Left renal cortex interstitium (tissue), 4 donors: ENCODE measurements at regions not wholly inside any gene's neighbourhood (a gene's known extent, or its start where the extent isn't known, plus 50 kb on each side); places are given as distances from the start of the nearest gene placed in this dataset.

Source experiments
- DNase-seq, 4 donors: peaks; one replicate each; pipeline ENCODE4 v3.0.0-alpha.2; 2013; ENCODE audit warnings: low read depth in 4 of 4, low spot score in 2 of 4, missing footprints in 1 of 4

DNA sequence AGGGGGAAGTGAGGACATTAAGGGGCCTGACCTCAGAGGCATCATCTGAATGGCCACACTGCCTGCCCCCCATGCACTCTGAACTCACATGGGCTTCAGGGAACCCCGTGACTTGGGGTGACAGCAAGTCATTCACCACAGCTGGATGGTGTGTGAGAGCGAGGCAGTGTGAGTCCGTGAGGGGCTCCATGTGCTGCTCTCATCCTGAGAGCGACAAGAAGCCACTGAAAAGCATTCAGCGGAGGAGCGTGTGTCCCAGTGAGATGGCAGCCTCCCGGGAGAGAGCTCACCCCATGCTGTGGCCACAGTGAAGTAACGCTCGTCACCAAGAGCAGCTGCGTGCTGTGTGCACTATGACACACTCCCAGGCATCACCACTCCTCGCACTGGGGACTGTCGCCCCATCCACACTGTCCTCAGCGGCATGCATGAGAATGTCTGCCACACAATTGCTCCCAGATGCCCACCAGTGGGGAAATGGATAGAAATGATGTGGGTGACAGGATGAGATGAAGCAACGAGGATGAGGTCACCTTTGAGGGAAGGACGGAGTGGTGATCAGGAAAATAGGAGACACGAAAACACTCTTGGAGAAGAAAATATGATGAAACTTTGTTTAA is 213.0 kb upstream of the RAB6C start:
- DNase-seq, result no peak

DNA sequence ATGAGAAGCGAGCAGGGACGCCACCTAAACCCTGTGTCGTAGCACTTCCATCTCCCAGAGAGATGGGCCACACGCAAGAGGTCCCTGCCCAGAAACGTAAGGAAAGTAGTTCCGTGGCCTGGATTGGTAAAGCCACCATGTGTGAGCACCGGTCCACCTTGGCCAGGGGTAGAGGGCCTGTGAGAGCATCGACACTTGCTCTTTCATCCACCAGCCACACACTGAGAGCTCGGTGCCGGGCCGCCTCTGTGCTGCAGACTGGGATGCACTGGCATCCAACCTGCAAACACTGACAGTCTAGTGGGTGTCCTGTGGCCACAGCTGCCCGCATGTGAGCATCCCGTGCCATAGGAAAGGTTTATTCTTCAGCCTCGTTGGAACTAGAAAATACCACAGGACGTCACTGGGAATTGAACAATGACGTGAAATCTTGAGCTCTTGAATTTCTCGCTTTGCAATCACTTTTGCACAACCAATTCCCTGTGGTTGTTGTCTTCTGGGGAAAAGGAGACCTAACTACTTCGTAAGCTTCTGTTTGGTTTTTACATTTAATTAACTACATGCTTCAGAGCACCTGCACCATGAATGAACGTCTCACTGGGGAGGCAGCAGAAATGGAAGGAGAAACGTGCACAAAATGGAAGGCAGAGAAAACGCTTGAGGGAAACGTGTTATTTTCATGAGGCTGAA is 212.0 kb upstream of the RAB6C start:
- DNase-seq, result no peak

DNA sequence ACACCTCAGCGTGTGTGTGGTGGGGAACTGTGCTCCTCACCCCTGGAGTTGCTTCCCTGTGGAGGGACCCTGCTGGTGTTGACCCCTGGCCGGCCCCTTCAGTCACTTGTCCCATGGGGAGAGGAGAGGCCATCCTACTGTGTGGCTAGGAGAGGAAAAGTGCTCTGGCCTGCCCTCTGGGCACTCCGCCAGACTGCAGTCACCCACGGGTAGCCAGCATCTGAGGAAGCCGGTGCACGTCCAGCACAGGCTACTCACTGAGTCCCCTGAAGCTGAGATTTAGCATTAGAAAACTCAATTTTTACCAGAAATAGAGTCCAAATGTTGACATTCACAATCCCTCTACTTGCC is 211.5 kb upstream of the RAB6C start:
- no peak for DNase-seq

DNA sequence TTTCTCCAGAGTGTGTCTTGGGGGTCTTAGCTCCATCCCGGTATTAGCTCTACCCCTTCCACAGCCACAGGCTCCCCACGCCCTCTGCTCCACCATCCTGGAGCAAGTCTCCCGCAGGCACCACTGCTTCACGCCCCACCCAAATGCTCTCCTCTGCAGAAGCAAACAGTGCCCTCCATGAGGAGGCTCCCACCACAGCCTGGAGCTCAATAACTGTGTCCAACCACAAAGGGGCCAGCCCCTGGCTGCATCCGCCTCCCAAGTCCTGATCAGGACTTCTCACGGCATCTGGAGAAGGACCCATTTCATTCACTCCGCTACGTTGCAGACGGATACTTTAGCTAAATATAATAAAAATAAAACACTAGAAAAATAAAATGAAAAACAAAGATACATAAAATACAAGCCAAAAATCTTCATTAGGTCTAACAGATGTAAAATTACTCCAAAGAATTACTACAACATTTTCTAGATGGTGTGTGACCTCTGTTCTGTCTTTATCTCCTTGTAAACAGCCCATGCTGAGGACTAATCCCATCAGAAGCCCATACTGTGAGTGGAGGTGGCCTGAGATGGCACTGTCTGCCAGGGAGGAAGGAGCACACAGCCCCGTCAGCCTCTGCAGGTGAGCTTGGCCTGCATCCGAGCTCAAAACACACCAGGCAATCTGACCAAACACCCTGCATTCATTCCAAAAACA is 210.8 kb upstream of the RAB6C start:
- no peak for DNase-seq

DNA sequence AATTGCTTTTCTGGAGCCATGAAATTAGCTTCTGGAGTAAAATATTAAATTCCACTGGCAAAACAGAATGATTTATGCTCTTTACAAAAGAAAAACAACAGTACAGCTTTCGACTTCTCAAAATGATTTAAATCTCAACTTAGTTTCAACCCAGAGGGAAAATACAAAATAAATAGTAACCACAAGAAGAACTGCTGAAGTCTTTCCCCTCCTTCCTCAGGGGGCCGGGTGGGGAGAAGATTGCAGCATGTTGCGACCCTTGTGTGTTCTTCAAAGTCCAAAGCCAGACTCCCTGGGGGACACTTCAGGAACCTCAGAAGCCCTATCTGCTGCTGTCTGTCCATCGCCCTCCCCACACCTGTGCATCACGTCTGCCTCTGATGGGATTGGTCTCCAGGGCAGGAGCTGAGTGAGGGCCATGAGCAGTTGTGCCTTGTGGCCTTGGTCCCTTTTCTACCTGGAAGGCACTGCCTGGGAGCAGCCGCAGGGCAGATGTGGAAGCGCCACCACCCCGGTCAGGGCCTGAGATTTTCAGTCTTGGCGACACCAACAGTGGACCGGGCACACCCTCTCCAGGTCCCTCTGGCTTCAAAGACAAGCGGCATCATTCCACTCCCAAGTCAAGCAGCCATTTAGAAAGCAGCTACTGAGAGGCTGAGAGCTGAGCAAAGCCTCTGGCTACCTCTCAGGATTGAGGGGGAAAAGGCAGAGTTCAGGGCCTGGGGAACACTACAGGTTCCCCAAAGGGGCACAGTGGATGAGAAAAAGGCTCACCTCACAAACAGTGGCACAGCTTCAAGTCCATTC is 210.1 kb upstream of the RAB6C start:
- DNase-seq, result no peak

DNA sequence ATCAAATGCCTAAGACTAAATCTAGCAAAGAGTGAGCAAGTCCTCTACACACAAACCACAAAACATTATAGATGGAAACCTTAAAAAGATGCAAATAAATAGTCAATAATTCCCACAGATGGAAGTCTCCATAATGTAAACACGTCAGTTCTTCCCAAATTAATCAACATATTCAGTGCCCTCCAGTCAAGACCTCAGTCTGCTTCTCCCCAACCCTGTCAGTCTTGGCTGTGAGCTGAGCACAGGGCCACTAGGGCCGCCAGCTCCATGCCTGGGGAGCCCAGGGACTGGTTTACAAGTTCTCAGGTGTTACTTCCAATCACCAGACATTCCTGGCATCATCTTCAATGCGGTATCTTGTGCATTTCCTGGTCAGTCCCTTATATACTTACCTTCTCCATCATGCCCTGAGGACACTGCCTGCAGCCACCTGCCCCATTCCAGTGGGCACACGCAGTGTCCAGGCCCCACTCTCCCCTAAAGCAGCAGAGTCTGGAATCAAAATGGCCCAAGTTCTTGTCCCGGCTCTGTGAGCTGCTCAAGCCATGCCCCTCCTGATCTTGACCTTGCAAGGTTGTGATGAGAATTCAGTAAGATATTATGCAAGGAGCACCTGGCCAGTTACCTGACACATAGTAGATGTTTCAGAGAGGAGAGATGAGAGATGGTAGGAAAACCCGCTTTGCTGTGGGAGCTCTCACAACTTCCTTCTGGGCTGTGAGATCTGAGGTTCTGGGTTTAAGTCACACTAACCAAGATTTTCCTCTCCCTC is 207.9 kb upstream of the RAB6C start:
- no peak for DNase-seq

DNA sequence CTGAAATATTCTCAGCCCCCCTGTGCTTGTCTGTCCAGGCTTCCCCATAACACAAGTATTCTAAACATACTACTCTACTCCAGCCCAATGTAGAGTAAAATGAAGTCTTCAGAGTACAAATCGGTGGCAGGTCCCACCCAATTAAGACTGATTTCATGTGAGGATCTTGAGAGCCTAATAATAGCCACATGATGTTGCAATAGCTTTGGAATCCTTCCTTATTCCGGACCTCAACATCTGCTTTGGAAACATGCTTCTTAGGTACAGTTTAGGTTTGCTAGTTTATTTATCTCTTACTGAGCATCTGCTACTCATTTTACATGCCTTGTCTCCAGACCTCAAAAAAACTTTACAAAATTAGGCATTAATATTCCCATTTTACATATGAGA is 207.3 kb upstream of the RAB6C start:
- DNase-seq, result no peak

DNA sequence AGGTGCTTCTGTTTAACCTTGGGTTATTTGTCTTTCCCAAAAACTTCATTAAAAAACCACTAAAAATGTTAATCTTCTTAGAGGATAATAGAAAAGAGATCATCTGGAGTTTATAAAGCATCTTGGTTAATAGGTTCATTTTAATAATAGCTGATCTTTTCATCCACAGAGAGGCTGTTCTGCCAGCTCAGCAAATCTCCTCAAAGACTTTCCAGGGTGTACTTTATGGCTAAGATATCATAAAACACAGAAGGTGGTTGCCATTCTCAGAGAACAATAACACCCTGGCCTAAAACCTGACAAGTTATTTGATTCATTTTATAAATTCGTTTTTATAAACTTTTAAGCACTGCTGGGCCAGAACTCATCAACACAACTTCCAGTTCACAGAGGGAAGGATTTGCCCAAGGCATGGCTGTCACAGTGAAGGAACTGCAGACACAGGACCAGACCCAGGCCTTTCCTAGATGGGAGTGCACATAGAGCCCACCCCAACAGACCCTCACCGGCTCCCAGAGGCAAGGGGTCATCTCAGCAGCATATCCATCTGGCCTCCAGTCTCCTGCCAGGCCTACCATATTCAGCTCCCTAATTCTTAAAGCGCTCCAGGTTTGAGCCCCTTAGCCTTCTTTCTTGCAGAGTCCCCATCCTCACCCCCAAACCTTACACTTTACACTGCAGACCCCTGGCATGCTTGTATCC is 203.4 kb upstream of the RAB6C start:
- DNase-seq, result no peak

DNA sequence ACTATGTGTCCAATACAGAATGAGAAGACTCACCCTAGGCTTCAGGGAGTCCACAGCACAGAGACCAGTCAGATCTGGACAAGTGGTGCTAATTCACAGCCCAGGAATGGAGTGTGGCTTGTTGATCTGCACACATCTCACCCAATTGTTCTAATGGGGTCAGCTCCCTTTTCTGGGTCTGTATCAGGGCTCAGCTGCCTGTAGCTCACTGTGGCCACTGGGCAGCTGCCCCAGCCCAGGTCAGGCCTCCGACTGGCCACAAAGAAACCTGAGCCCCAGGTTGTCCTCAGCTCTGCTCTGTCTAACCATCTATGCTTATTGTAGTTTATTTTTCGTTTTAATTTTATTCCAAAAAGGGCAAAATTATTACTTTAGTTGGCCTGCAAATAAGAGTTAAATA is 202.3 kb upstream of the RAB6C start:
- DNase-seq, result no peak

DNA sequence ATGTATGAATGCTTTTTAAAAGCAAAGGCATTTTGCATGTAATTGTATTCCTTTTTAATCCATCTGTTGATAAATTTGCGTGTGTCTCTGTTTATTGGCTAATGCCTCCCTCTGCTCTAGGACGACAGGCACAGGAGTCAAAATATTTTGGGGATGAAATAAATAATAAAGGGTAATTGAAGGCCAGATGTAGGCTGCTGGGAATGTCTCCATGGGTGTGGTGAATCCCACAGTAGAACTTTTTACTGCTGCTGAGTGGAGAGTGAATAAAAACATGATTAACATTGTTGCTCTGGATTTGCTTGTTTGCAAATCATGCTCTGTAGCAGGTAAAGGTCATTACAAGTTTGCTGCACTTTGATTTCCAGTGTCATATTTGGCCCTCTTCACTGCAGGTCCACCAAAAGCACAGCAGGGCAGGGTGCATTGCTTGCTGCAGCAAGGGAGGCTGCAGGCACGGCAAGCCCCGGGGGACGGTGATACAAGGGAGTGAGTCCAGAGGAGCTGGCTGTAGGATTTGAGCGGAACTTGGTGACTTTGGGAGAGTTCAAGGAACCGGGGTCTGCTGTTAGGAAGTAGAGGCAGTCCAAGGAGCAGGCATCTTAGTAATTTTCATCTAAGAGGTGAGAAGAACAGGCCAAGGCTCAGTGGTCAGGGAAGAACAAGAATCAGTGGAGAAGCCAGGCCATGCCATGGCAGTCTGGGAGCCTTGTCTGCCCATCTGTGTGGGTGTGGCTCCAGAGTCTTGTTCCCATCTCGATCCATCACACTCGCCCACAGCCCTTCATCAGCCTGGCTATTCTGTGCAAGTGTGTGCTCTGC is 201.5 kb upstream of the RAB6C start:
- no peak for DNase-seq

DNA sequence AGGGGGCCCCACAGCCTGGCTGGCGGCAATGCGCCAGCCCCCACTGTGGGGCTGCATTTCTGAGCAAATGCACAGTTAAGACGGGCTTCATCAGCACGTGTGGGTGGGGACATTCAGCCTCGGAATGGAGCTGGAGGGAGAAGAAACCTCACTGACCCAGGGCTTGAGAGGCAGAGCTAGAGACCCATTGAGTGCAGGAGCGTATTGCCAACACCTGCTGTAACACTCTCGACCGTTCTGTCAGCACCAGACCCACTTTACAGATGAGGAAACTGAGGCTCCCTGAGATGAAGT is 200.9 kb upstream of the RAB6C start:
- DNase-seq, result no peak

DNA sequence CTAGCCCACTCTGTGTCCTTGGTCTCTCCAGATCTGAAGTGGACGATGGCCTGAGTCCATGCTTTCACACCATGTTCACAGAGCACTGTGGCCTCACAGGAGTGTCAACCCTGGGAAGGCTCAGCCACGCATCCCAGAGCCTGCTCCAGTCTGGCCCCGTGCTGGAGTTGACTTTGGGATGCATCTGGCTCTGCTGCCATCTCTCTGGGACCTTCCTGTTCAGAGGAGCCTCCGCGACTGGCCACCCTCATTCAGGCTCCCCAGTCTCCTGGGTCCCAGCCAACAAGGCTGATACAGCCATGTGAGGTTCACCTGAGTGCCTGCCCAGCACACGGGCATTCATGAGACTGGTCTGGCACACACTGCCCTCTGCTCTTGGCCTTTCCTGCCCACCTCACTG is 199.7 kb upstream of the RAB6C start:
- DNase-seq, result no peak

DNA sequence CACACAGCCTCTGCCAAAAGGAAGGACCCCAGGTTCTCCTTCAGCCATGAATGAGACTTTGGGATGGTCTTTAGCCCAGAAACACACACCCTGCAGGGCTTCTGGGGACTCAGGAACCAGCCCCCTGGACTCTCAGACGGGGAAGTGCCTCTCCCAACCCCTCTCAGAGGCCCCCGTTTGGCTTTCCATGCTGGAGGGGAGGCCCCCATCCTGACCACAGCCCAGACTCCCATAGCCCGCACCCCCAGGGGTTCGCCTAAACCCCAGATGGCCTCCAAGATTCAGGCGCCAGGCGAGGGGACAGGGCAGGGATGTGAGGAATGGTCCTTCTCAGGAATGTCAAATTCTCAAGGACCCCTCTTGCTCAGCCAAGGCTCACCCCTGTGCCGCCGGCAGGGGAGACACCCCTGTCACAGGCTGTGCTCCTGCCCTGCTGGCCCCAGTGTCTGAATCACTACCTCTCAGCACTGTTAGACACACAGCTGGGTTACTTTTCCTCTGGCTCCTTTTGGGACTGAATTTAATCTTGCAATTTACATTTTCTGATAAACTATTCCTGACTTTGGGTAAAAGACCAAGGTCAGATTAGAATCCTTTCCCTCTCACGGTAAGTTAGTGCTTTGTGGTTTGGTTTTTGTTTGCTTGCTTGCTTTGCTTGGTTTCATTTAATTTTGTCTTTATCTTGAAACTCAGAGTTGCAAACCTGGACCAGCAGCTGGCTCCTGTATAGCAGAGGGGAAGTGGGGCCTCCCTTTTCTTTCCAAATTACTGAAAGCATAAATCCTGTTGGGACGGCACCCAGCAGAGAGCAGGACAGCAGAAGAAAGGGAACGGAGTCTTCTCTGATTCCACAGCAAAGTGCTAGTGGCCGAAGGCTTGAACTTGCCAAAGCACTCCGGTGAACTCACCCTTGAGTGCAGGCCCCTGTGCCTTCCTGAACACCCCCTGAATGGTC is 198.9 kb upstream of the RAB6C start:
- DNase-seq, result peak in 2 of 4 donors; percentile 54 to 62

DNA sequence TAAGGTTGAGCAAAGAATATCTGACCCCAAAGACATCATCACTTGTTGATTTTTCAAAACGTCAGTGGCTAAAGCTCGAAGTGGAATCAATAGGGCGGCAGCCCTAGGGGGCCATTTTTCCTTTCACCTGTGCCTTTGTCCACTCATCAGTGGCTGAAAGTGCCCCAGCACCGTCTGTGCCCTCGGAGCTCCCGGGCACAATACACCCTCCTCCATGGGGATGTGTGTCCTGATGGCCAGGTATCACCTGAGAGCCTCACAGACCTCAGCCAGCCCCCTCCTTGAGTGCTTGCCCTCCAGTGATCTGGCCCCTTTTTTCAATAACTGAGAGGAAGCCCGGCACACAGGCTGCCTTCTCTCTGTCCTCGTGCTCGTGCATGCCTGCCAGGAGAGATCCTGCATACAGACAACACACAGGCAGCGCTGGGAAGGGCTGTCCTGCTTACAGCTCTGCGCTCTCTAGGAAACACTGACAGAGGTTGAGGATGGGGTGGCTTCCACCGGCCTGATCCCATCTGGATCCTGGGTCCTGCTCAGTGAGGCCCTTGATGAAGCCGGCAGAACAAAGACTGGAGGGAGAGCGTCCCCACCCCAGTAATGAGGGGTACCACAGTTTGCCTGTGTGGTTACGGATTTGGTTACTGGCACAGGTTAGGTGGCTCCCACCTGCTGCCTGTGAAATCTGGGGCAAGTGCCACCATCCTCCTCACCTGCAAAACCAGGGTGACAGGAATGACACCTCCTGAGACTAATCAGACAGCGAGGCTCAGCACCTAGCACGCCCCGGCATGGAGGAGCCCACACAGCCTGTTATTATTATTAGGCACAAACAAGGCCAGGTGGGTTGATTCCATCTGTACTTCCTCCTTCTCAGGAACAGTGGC is 197.5 kb upstream of the RAB6C start:
- DNase-seq, result no peak

DNA sequence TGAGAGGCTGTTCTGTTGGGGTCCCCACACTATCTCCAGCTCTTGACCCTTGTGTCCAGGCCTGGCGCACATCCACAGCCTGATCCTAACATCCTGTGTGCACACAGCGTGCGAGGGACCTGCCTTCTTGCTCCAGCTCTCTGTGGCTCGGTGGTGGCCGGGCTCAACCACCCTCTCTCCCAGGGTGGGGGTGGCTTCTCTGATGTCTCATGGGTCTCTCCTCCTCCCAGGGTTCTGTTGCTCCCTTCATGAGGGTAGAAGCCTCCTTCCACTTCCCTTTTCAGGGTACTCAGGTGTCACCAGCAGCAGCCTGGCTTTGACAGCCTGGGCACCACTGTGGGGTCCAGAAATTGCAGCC is 196.9 kb upstream of the RAB6C start:
- no peak for DNase-seq

DNA sequence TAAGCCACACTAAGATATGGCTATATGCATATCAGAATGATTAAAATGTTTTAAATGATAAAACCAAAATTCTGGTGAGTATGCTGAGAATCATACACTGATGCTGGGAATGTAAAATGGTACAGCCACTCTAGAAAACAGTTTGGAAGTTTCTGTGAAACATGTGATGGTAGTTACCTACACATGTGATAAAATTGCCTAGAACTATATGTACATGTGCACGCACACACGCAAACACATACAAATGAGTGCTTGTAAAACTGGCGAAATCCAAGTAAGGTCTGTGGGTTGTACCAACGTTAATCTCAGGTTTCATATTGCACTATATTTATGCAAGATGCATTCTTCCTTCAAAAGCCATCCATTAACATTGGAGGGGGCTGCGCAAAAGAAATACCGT is 195.0 kb upstream of the RAB6C start:
- DNase-seq, result no peak

DNA sequence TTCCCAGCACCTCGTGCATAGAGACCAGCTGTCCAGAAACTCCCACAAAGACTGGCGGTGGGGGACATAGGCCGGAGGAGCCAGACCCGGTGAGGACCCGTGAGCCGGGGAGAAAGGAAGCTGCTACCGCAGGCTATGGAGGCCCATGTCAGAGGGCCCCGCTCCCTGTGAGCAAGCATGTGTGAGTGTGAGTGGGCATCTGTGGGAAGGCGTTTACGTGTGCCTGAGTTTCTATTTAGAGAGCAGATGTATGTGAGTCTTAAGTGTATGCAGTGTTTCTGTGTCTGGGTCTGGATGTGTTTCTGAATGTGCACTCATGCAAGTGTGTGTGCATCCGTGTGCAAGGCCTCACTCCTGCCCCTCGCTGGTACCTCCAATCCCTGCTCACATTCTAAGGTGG is 187.8 kb upstream of the RAB6C start:
- DNase-seq, result no peak
